WERI-Rb-1 (cell line): ENCODE measurements at regions not wholly inside any gene's neighbourhood (a gene's known extent, or its start where the extent isn't known, plus 50 kb on each side); places are given as distances from the start of the nearest gene placed in this dataset.

Experiments used
- DNase-seq: peaks from one replicate; pipeline ENCODE4 v3.0.0-alpha.2; 2020
- H3K27ac ChIP-seq: fragments of 250-450 bp; sonication (Bioruptor Pico); 2 replicates; pipeline ENCODE4 v1.5.1; 2020; ENCODE audit warnings: mild to moderate bottlenecking, moderate library complexity
- H3K27me3 ChIP-seq: fragments of 250-450 bp; sonication (Bioruptor Pico); 2 replicates; pipeline ENCODE4 v1.5.1; 2021; ENCODE audit warnings: mild to moderate bottlenecking, low read depth, moderate library complexity; ENCODE audit not compliant: insufficient read depth, severe bottlenecking
- H3K36me3 ChIP-seq: fragments of 250-450 bp; sonication (Bioruptor Pico); 2 replicates; pipeline ENCODE4 v1.5.1; 2020; ENCODE audit warnings: mild to moderate bottlenecking, moderate library complexity
- H3K4me3 ChIP-seq: 2 replicates; pipeline ENCODE4 v1.5.1; 2011; ENCODE audit warnings: low read depth, mild to moderate bottlenecking, control low read depth, low read length
- H3K9me3 ChIP-seq: fragments of 250-450 bp; sonication (Bioruptor Pico); 2 replicates; pipeline ENCODE4 v1.5.1; 2021; ENCODE audit warnings: mild to moderate bottlenecking, moderate library complexity; ENCODE audit not compliant: severe bottlenecking
- TF ChIP-seq, protein P1 (sequence below): IDR thresholded peaks from 2 replicates; pipeline ENCODE4 v1.5.1; 2011; ENCODE audit warnings: low read depth, mild to moderate bottlenecking, control low read depth, inconsistent platforms, low read length

DNA sequence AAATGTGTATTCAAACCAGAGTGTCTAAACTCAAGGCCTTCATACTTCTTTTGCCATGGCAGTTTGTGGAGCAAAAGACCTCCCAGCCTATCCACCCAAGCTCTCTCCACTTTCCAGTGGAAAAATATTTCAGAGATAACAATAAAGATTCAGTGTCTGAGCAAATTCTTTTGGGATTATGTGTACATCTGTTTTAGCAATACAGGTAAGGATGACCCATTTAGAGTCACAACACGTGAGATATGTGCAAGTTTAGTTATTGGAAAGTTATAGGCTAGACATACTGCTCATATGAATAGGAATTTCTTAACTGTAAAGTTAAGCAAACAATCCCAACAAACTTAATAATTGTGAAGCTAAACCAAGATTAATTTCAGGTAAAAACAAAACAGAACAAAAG is 174.5 kb upstream of the LRIG1 start:
- H3K27me3 ChIP-seq: no peaks in the 10 kb centered on the region
- no peak overlapping the region for H3K27ac ChIP-seq
- H3K9me3 ChIP-seq: no peaks in the 10 kb centered on the region
- TF ChIP-seq, protein P1, sequence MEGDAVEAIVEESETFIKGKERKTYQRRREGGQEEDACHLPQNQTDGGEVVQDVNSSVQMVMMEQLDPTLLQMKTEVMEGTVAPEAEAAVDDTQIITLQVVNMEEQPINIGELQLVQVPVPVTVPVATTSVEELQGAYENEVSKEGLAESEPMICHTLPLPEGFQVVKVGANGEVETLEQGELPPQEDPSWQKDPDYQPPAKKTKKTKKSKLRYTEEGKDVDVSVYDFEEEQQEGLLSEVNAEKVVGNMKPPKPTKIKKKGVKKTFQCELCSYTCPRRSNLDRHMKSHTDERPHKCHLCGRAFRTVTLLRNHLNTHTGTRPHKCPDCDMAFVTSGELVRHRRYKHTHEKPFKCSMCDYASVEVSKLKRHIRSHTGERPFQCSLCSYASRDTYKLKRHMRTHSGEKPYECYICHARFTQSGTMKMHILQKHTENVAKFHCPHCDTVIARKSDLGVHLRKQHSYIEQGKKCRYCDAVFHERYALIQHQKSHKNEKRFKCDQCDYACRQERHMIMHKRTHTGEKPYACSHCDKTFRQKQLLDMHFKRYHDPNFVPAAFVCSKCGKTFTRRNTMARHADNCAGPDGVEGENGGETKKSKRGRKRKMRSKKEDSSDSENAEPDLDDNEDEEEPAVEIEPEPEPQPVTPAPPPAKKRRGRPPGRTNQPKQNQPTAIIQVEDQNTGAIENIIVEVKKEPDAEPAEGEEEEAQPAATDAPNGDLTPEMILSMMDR: no peak
- DNase-seq: no peak
- no peak overlapping the region for H3K4me3 ChIP-seq
- no peaks in the 10 kb centered on the region for H3K36me3 ChIP-seq

DNA sequence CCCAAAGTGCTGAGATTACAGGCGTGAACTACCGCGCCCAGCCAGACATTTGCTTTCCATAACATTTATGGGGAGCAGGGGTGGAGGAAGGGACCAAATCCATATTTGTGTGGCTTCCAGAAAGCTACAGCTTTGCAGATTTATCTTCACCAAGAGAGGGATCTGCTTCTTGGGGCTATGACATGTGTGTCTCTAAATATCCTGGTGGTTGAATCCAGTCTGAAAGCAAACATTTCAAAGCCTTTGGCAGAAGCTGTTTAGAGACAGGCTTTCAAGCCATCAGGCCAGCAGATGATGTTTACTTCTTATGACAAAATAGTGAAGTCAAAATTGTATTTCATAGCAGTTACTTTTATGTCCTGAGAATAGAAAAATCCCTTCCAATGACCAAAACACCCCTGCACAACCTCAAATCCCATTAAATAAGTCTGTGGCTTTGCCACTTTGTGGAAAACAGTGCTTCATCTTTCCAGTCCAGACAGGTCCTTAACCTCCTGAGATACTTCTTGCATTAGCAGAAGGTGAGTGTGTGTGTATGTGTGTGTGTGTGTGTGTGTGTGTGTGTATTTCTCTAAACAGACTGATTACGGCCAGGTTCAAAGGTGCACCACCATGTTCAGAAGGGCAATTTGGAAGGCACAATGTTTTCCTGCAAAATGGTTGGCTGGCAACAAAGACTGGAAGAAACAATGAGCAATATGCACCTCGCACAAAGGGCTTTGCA is 191.4 kb upstream of the LRIG1 start:
- DNase-seq: no peak
- Histone ChIP-seq H3K9me3 (no peaks in the 10 kb centered on the region), H3K27me3 (no peaks in the 10 kb centered on the region), H3K4me3 (no peak overlapping the region), H3K27ac (no peak overlapping the region), H3K36me3 (no peaks in the 10 kb centered on the region)
- TF ChIP-seq, protein P1: no peak

DNA sequence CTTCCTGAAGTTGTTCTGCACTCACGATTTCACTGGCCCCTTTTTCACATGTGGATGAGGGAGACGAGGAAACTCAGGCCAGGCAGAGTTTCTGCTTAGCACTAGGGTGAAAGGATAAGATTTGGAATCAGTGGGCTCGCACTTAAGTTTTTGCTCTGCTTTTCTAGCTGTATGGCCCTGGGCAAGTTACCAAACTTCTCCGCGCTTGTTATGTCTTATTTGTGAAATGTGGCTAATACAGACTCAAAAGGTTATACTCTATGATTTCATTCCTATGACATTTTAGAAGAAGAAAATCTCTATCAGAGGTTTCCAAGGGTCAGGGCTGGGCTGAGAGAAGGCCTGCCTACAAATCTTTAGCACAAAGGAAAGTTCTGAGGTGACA is 191.9 kb upstream of the LRIG1 start:
- Histone ChIP-seq H3K27me3 (no peaks in the 10 kb centered on the region), H3K36me3 (no peaks in the 10 kb centered on the region), H3K9me3 (no peaks in the 10 kb centered on the region), H3K4me3 (no peak overlapping the region), H3K27ac (no peak overlapping the region)
- no peak for DNase-seq
- TF ChIP-seq, protein P1: no peak

DNA sequence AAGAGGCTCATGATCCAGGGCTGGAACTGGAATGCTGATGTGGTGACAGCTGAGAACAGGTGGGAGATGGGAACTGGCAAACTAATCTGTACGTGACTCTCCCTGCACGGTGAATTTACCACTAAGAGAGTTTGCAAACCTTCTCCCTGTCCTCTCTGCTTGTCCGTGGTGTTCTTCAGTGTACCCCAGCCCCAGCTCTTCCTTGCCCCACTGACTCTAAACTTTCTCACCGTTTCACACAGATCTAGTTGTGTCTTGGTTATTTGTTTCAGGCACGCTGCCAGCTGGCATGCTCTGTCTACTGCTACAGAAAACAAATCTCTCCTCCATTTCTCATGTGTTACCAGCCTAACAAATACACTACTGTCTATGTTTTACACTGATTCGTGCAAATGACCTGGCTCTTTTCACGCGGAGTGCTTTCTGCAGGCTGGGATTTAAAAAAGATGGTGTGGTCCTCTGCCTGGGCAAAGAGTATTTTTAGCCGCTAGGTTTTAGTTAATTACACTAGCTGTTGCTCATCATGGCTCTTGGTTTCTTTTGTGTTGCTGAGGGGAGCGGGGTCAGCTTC is 192.7 kb upstream of the LRIG1 start:
- Histone ChIP-seq H3K9me3 (no peaks in the 10 kb centered on the region), H3K27me3 (no peaks in the 10 kb centered on the region), H3K36me3 (no peaks in the 10 kb centered on the region), H3K4me3 (no peak overlapping the region), H3K27ac (no peak overlapping the region)
- DNase-seq: no peak
- TF ChIP-seq, protein P1: no peak

DNA sequence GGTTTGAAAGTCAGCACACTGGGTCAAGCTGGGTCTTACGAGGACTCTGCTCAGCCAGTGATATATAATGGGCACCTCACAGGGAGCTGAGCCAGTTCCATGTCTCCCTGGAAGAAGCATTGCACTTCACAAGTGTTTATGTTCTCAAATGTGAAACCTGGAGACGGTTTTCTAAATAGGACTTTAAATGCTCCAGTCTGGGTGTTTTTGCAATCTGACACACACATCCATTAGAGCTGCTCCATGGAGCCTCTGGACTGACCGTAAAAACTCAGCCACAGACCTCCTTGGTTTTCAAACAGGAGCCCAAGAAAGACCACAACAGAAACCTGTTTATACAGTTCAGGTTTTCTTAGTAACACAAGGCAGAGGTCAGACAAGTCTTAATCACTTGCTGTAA is 201.3 kb upstream of the LRIG1 start:
- no peaks in the 10 kb centered on the region for H3K9me3 ChIP-seq
- H3K27me3 ChIP-seq: no peaks in the 10 kb centered on the region
- no peak overlapping the region for H3K27ac ChIP-seq
- no peak overlapping the region for H3K4me3 ChIP-seq
- DNase-seq: no peak
- TF ChIP-seq, protein P1: no peak
- no peaks in the 10 kb centered on the region for H3K36me3 ChIP-seq

DNA sequence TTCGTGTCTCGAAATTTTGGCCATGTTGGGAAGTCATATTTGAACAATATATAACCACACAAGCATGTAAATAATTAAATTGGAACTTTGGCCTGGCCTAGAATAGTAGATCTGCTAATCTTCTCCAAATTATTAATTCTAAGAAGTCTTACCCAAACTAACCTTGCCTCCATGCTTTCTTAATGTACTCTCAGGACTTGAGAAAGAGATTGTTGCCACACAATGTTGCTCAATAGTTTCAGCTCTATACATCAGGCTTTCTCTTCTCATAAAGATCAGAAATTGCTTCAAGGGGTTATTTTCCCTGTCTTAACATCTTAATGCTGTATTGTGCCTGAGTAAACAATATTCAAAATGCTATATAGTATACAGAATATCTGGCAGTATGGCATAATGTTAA is 202.7 kb upstream of the LRIG1 start:
- DNase-seq: no peak
- H3K27me3 ChIP-seq: no peaks in the 10 kb centered on the region
- H3K4me3 ChIP-seq: no peak overlapping the region
- H3K36me3 ChIP-seq: no peaks in the 10 kb centered on the region
- no peak overlapping the region for H3K27ac ChIP-seq
- H3K9me3 ChIP-seq: no peaks in the 10 kb centered on the region
- TF ChIP-seq, protein P1: no peak
